HepG2 (cell line): ENCODE measurements at regions not wholly inside any gene's neighbourhood (a gene's known extent, or its start where the extent isn't known, plus 50 kb on each side); places are given as distances from the start of the nearest gene placed in this dataset.

Experiments used
- FUBP1 ChIP-seq: sonication (generic); formaldehyde crosslinking; IDR thresholded peaks from 2 replicates; pipeline ENCODE4 v1.5.1; 2020; ENCODE audit warnings: missing genetic modification reagents, mild to moderate bottlenecking, borderline replicate concordance
- HOXA7 ChIP-seq: sonication (generic); formaldehyde crosslinking; IDR thresholded peaks from 2 replicates; pipeline ENCODE4 v1.8.1; 2022; ENCODE audit warnings: mild to moderate bottlenecking, missing genetic modification reagents, moderate library complexity
- MBD4 ChIP-seq: IDR thresholded peaks from 2 replicates; pipeline ENCODE4 v1.6.1; 2012; ENCODE audit warnings: low read length, inconsistent platforms, borderline replicate concordance
- MYNN ChIP-seq: sonication (generic); formaldehyde crosslinking; IDR thresholded peaks from 2 replicates; pipeline ENCODE4 v1.4.0; 2020; ENCODE audit warnings: mild to moderate bottlenecking, low read depth, missing genetic modification reagents
- NR3C1 ChIP-seq: sonication (generic); formaldehyde crosslinking; IDR thresholded peaks from 2 replicates; pipeline ENCODE4 v1.4.0; 2020; ENCODE audit warnings: missing genetic modification reagents
- PAF1 ChIP-seq: IDR thresholded peaks from 2 replicates; pipeline ENCODE4 v1.6.1; 2016; ENCODE audit warnings: missing genetic modification reagents, missing compliant biosample characterization
- RCOR2 ChIP-seq: IDR thresholded peaks from 2 replicates; pipeline ENCODE4 v1.6.1; 2016; ENCODE audit warnings: missing biosample characterization, missing genetic modification reagents
- SPEN ChIP-seq: sonication (generic); formaldehyde crosslinking; IDR thresholded peaks from 2 replicates; pipeline ENCODE4 v1.5.1; 2020; ENCODE audit warnings: low read depth, mild to moderate bottlenecking, missing genetic modification reagents
- TF ChIP-seq, protein P1 (sequence below): sonication (generic); formaldehyde crosslinking; IDR thresholded peaks from 2 replicates; pipeline ENCODE4 v1.4.0; 2020; ENCODE audit warnings: missing genetic modification reagents, mild to moderate bottlenecking, borderline replicate concordance
- TF ChIP-seq, protein P2 (sequence below): sonication (generic); formaldehyde crosslinking; IDR thresholded peaks from 2 replicates; pipeline ENCODE4 v1.8.0; 2022; ENCODE audit warnings: mild to moderate bottlenecking, missing genetic modification reagents; ENCODE audit not compliant: insufficient replicate concordance

DNA sequence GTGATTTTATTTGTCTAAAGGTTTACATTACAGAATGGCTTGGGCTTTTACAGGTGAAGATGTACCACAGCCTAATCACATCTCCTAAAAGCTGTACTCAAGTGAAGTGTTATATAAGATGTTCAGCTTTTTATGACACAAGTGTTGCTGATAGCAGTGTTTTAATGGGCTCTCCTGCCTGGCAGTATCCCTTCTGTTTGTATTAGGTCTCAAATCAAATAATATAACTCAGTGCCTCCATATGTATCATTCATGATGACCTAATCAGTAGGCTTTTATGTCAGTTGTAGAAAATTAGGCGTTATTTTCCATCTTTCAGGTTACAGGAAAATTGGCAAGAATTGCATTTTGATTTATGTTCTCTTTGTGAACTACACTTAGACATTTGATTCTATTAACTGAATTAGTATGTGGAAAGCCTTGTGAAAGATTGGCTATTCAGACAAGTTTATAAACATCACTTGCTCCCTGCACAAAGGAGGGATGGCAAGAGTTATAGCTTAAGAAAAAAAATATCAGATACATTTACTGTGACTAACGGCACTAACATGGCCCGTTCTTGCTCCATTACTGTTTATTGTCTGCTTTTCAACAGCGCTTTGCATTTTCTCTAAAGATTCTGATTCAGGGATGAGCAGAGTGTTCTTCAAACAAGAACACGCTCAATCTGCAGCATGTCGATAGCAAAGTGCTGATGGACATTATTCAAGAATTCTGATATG is 143.7 kb upstream of the DIO2 start (continued):
- TF ChIP-seq, protein P1, sequence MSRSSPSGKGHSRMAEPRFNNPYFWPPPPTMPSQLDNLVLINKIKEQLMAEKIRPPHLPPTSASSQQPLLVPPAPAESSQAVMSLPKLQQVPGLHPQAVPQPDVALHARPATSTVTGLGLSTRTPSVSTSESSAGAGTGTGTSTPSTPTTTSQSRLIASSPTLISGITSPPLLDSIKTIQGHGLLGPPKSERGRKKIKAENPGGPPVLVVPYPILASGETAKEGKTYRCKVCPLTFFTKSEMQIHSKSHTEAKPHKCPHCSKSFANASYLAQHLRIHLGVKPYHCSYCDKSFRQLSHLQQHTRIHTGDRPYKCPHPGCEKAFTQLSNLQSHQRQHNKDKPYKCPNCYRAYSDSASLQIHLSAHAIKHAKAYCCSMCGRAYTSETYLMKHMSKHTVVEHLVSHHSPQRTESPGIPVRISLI (CRISPR knock-in tag) = no peak
- no peak for TF ChIP-seq MYNN
- TF ChIP-seq, protein P2, sequence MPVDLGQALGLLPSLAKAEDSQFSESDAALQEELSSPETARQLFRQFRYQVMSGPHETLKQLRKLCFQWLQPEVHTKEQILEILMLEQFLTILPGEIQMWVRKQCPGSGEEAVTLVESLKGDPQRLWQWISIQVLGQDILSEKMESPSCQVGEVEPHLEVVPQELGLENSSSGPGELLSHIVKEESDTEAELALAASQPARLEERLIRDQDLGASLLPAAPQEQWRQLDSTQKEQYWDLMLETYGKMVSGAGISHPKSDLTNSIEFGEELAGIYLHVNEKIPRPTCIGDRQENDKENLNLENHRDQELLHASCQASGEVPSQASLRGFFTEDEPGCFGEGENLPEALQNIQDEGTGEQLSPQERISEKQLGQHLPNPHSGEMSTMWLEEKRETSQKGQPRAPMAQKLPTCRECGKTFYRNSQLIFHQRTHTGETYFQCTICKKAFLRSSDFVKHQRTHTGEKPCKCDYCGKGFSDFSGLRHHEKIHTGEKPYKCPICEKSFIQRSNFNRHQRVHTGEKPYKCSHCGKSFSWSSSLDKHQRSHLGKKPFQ (CRISPR knock-in tag) = no peak
- TF ChIP-seq MBD4 = no peak
- TF ChIP-seq SPEN (CRISPR knock-in tag) = no peak
- no peak for TF ChIP-seq PAF1 (CRISPR knock-in tag)
- no peak for TF ChIP-seq FUBP1 (CRISPR knock-in tag)
- TF ChIP-seq RCOR2 (CRISPR knock-in tag) = no peak
- no peak for TF ChIP-seq NR3C1
- TF ChIP-seq HOXA7 (CRISPR knock-in tag) = no peak
- TF ChIP-seq, all 625 proteins: peak for 0
